Keratinocyte (primary cell): ENCODE measurements at regions not wholly inside any gene's neighbourhood (a gene's known extent, or its start where the extent isn't known, plus 50 kb on each side); places are given as distances from the start of the nearest gene placed in this dataset.

Experiments
- DNase-seq: peaks from one replicate; pipeline ENCODE4 v3.0.0-alpha.2; 2011; ENCODE audit warnings: low read depth, missing footprints, low spot score
- FAIRE-seq: peaks from 2 replicates; lab custom pipeline; 2011; peaks lifted over from hg19 to GRCh38; lab: Jason Lieb, UNC
- H2AFZ ChIP-seq: 2 replicates; pipeline ENCODE4 v1.6.0; 2012; ENCODE audit warnings: low read length, control low read depth, inconsistent platforms; ENCODE audit not compliant: control insufficient read depth
- H3K27ac ChIP-seq: 2 replicates; pipeline ENCODE4 v1.5.1; 2011; ENCODE audit warnings: low read length; ENCODE audit not compliant: control insufficient read depth, insufficient read depth
- H3K27me3 ChIP-seq: 3 replicates; pipeline ENCODE4 v1.6.0; 2011; ENCODE audit warnings: low read length; ENCODE audit not compliant: control insufficient read depth, insufficient read depth; ENCODE audit errors: extremely low read depth
- H3K36me3 ChIP-seq, 2 experiments: 2 replicates in 1 of 2; 3 replicates in 1 of 2; pipeline ENCODE4 v1.5.1; 2011; ENCODE audit warnings: low read length in 2 of 2, mild to moderate bottlenecking in 1 of 2; ENCODE audit not compliant: control insufficient read depth in 2 of 2, insufficient read depth in 2 of 2; ENCODE audit errors: extremely low read depth in 1 of 2
- H3K4me1 ChIP-seq: 3 replicates; pipeline ENCODE4 v1.5.1; 2011; ENCODE audit warnings: low read length; ENCODE audit not compliant: control insufficient read depth, insufficient read depth; ENCODE audit errors: extremely low read depth
- H3K4me2 ChIP-seq: 3 replicates; pipeline ENCODE4 v1.6.0; 2011; ENCODE audit warnings: low read depth, low read length; ENCODE audit not compliant: control insufficient read depth, insufficient read depth; ENCODE audit errors: extremely low read depth
- H3K4me3 ChIP-seq, 3 experiments: fragments of 200-600 bp in 1 of 3; sonication (generic) in 1 of 3; 2 replicates in 2 of 3; 3 replicates in 1 of 3; pipeline ENCODE4 v1.5.1; 2011 to 2016; ENCODE audit warnings: low read length in 3 of 3, mild to moderate bottlenecking in 3 of 3, control low read depth in 2 of 3, inconsistent platforms in 1 of 3, low read depth in 1 of 3, mixed read lengths in 1 of 3, mixed run types in 1 of 3, moderate library complexity in 1 of 3; ENCODE audit not compliant: control insufficient read depth in 2 of 3, insufficient read depth in 2 of 3; ENCODE audit errors: extremely low read depth in 1 of 3
- H3K79me2 ChIP-seq: 2 replicates; pipeline ENCODE4 v1.6.0; 2012; ENCODE audit warnings: low read length; ENCODE audit not compliant: control insufficient read depth, insufficient read depth
- H3K9ac ChIP-seq: 3 replicates; pipeline ENCODE4 v1.6.0; 2011; ENCODE audit warnings: low read length; ENCODE audit not compliant: control insufficient read depth, insufficient read depth; ENCODE audit errors: extremely low read depth
- H3K9me1 ChIP-seq: 3 replicates; pipeline ENCODE4 v1.6.0; 2011; ENCODE audit warnings: low read length; ENCODE audit not compliant: control insufficient read depth, insufficient read depth; ENCODE audit errors: extremely low read depth
- H3K9me3 ChIP-seq: 2 replicates; pipeline ENCODE4 v1.5.1; 2012; ENCODE audit warnings: low read depth, low read length; ENCODE audit not compliant: control insufficient read depth
- H4K20me1 ChIP-seq: 3 replicates; pipeline ENCODE4 v1.6.0; 2011; ENCODE audit warnings: low read length; ENCODE audit not compliant: control insufficient read depth, insufficient read depth; ENCODE audit errors: extremely low read depth
- EZH2 ChIP-seq: IDR thresholded peaks from one replicate; pipeline ENCODE4 v1.6.1; 2012; ENCODE audit warnings: inconsistent platforms, mild to moderate bottlenecking, low read length, moderate library complexity
- dilution Hi-C: fragments of 300-500 bp; cut with MboI; formaldehyde crosslinking; loops from one replicate; pipeline ENCODE4 v1.7.0; 2020; ENCODE audit warnings: low sequenced_read_pairs; ENCODE audit not compliant: extremely low pct_ligation_motif_present
- TF ChIP-seq, protein P1 (sequence below), 3 experiments: IDR thresholded peaks in 1 of 3; conservative IDR thresholded peaks in 1 of 3; optimal IDR thresholded peaks in 1 of 3; 2 replicates in 2 of 3; 3 replicates in 1 of 3; pipeline versions ENCODE3 to v1.5.1; 2011; ENCODE audit warnings: low read length in 3 of 3, mild to moderate bottlenecking in 3 of 3, moderate library complexity in 2 of 3, control low read depth in 1 of 3, inconsistent platforms in 1 of 3; ENCODE audit not compliant: insufficient read depth in 2 of 3; ENCODE audit errors: extremely low read depth in 1 of 3

DNA sequence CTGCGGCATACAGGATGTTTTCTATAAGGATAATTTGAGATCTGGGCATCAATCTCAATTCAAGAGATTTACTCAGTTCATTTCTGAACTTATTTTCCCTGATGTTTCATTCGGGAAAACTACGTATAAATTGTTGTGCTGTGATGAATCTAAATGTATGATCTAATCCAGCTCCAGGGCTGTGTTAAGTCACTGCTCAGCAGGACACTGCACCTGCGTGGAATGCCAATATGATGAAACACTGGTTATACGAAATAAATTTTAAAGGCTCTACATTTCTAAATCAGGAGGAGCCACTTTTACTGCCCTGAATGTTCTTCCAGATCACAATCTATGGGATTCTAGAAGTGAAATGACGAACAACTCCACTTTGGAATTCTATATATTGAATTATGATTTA is 259.0 kb downstream of the HNMT start:
- Histone ChIP-seq H3K27me3 (no peaks in the 10 kb centered on the region), H2AFZ (no peak overlapping the region), H3K79me2 (no peaks in the 10 kb centered on the region), H3K4me3 (no peak overlapping the region), H3K4me2 (peak overlapping the region; percentile 34), H3K4me1 (peaks cover 7% of the 10 kb centered on the region), H3K9me3 (no peaks in the 10 kb centered on the region), H4K20me1 (no peaks in the 10 kb centered on the region), H3K9ac (no peak overlapping the region), H3K36me3 (no peaks in the 10 kb centered on the region), H3K27ac (no peak overlapping the region), H3K9me1 (no peaks in the 10 kb centered on the region)
- DNase-seq (no peak), FAIRE-seq (peak; percentile 71)
- TF ChIP-seq, protein P1, sequence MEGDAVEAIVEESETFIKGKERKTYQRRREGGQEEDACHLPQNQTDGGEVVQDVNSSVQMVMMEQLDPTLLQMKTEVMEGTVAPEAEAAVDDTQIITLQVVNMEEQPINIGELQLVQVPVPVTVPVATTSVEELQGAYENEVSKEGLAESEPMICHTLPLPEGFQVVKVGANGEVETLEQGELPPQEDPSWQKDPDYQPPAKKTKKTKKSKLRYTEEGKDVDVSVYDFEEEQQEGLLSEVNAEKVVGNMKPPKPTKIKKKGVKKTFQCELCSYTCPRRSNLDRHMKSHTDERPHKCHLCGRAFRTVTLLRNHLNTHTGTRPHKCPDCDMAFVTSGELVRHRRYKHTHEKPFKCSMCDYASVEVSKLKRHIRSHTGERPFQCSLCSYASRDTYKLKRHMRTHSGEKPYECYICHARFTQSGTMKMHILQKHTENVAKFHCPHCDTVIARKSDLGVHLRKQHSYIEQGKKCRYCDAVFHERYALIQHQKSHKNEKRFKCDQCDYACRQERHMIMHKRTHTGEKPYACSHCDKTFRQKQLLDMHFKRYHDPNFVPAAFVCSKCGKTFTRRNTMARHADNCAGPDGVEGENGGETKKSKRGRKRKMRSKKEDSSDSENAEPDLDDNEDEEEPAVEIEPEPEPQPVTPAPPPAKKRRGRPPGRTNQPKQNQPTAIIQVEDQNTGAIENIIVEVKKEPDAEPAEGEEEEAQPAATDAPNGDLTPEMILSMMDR (optimal IDR thresholded peaks at IDR 0.05 in 1 of 3, IDR thresholded peaks at IDR 0.05 in 1 of 3, conservative IDR thresholded peaks at IDR 0.05 in 1 of 3; ENCODE audit: extremely low read depth in 1 of 3, insufficient read depth in 2 of 3, low read length in 3 of 3): no peak
- TF ChIP-seq EZH2: no peak
- dilution Hi-C loops: no loop called here

DNA sequence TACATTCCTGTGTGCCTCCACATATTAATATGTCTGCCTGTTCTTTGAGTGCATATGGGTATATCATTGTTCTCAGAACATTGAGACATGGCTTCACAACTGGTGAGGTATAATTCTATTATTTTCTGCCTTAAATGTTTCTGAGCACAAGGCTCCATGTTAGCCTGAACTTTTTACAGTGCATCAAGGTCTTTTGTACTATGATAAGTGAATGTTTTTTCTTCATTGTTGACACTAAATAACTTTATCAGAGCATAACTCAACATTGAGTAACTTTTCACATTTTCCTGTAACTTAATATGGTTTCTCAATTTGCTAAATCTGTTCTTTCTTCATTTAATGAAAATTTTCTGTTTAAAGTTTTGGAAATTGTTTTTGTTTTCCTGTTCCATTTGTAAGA is 262.9 kb downstream of the HNMT start:
- Histone ChIP-seq H3K9me3 (no peaks in the 10 kb centered on the region), H3K27me3 (no peaks in the 10 kb centered on the region), H3K4me3 (no peak overlapping the region), H3K9ac (no peak overlapping the region), H3K4me1 (peaks cover 7% of the 10 kb centered on the region), H3K79me2 (no peaks in the 10 kb centered on the region), H3K36me3 (no peaks in the 10 kb centered on the region), H4K20me1 (no peaks in the 10 kb centered on the region), H2AFZ (no peak overlapping the region), H3K27ac (no peak overlapping the region), H3K4me2 (no peak overlapping the region), H3K9me1 (no peaks in the 10 kb centered on the region)
- dilution Hi-C loops: no loop called here
- no peak for TF ChIP-seq EZH2
- DNase-seq (no peak), FAIRE-seq (no peak)

DNA sequence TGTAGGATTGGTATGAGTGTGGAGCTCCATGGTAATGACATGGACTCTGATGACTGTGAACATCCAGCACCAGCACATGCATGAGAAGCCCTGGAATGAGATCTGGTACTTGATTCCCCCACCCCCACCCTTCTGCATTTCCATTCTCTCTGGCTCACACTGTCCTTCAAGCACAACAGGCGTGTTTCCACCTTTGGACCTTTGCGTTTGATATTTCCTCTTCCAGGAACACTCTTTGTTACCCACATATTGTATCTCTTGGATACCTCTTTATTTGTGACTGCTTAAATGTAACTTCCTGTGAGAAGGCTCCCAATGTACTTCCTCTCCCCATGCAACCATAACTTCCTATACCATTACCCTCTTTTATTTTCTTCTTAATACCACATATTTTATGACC is 263.8 kb downstream of the HNMT start:
- no peak overlapping the region for H3K4me3 ChIP-seq
- TF ChIP-seq, protein P1 (optimal IDR thresholded peaks at IDR 0.05 in 1 of 3, IDR thresholded peaks at IDR 0.05 in 1 of 3, conservative IDR thresholded peaks at IDR 0.05 in 1 of 3; ENCODE audit: extremely low read depth in 1 of 3, insufficient read depth in 2 of 3, low read length in 3 of 3): no peak
- no peak for TF ChIP-seq EZH2
- H3K9me3 ChIP-seq: no peaks in the 10 kb centered on the region
- no peak overlapping the region for H3K9ac ChIP-seq
- no peaks in the 10 kb centered on the region for H3K9me1 ChIP-seq
- H3K36me3 ChIP-seq: no peaks in the 10 kb centered on the region
- dilution Hi-C loops: no loop called here
- H3K27me3 ChIP-seq: no peaks in the 10 kb centered on the region
- FAIRE-seq: no peak
- peaks cover 5% of the 10 kb centered on the region for H3K4me1 ChIP-seq
- no peak overlapping the region for H2AFZ ChIP-seq
- DNase-seq: no peak
- no peaks in the 10 kb centered on the region for H3K79me2 ChIP-seq
- H4K20me1 ChIP-seq: no peaks in the 10 kb centered on the region
- H3K4me2 ChIP-seq: no peak overlapping the region
- no peak overlapping the region for H3K27ac ChIP-seq
